Stimulated activated naive B cell treated with anti-CD40 and anti-IgM and Interleukin-4, amounts not matched to agents 10 μg/mL and 1 μg/mL and 100 μg/mL, for 72 hours (primary cell): ENCODE measurements at regions not wholly inside any gene's neighbourhood (a gene's known extent, or its start where the extent isn't known, plus 50 kb on each side); places are given as distances from the start of the nearest gene placed in this dataset.
A peak's percentile ranks its signal among the peaks of the same experiment; 100 is the strongest.

Experiments used
- ATAC-seq, 2 donors: fragments of 150-1000 bp; cut with Tn5 transposase; replicated peaks; 2 replicates each; pipeline ENCODE4 v1.10.0; 2021; ENCODE audit warnings: moderate library complexity in 1 of 2
- DNase-seq: peaks from one replicate; pipeline ENCODE4 v3.0.0; 2021
- H3K27ac Mint-ChIP-seq: one replicate; pipeline ENCODE4 v1.8.0; 2022; ENCODE audit warnings: mild to moderate bottlenecking, mixed read lengths
- H3K27me3 Mint-ChIP-seq, 2 donors: one replicate each; pipeline ENCODE4 v1.8.0; 2022; ENCODE audit warnings: mixed read lengths in 2 of 2
- H3K36me3 Mint-ChIP-seq, 2 donors: one replicate each; pipeline ENCODE4 v1.8.0; 2022; ENCODE audit warnings: mixed read lengths in 2 of 2, mild to moderate bottlenecking in 1 of 2
- H3K4me1 Mint-ChIP-seq, 2 donors: one replicate each; pipeline ENCODE4 v1.8.0; 2022; ENCODE audit warnings: mixed read lengths in 2 of 2, mild to moderate bottlenecking in 1 of 2
- H3K4me3 Mint-ChIP-seq, 2 donors: one replicate each; pipeline ENCODE4 v1.8.0; 2022; ENCODE audit warnings: mild to moderate bottlenecking in 2 of 2, mixed read lengths in 2 of 2, moderate library complexity in 1 of 2
- H3K9me3 Mint-ChIP-seq, 2 donors: one replicate each; pipeline ENCODE4 v1.8.0; 2022; ENCODE audit warnings: mixed read lengths in 2 of 2, mild to moderate bottlenecking in 1 of 2

DNA sequence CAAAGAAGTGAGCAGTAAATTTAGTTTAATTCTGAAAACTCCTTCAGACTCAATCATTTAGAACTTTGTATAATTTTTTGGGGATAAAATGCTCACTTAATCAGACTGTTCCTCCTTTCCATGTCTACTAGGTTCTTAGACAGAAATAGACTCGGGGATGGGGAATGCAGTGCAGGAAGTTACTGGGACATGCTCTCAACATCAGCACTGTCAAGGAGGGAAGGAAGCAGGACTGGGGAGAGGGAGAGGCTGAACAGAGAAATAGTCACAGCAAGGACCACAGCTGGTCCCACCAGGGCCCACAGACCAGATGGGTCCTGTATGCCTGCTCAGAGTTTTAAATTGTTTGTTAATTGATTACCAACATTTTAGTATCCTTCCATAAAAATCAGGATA lies 310.1 kb upstream of the MSX2 start:
- DNase-seq (no peak), ATAC-seq (no peak)
- H3K9me3 Mint-ChIP-seq, result peaks cover 5% of the 10 kb centered on the region in 2 donors
- no peak overlapping the region for H3K4me3 Mint-ChIP-seq
- H3K27me3 Mint-ChIP-seq, result peaks cover 19 to 22% of the 10 kb centered on the region in 2 donors
- no peak overlapping the region for H3K27ac Mint-ChIP-seq
- peaks cover 6 to 7% of the 10 kb centered on the region in 2 donors for H3K4me1 Mint-ChIP-seq
- no peaks in the 10 kb centered on the region for H3K36me3 Mint-ChIP-seq

DNA sequence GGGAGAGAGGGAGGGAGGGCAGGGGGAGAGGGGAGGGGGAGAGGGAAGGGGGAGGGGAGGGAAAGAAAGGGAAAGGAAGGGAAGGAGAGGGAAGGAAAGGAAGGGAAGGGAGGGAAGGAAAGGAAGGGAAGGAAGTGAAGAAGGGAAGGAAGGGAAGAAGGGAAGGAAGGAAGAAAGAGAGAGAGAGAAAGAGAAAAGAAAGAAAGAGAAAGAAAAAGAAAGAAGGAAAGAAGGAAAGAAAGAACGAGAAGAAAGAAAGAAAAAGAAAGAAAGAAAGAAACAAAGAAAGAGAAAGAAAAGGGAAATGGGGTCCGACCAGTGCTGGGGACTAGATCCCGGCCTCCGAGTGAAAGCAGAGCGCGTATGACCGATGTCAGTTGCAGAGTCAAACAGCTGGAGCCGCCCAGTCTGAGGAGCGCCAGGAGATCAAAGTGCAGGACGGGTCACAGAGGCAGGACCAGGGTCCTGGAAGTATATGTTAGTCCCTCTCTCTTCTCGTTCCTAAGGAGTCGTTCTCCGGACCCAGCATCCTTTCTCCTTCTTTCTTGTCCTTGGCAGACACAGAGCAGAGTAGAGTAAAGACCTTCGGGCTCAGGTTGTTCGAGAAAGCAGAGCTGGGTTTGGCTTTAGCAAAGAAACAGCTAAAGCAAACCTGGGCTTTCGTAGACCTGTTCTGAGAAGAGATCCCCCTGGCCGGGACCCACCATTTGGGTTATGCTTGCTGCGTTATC lies 305.4 kb upstream of the MSX2 start:
- no peak for DNase-seq
- Mint-ChIP-seq H3K27ac (no peak overlapping the region), H3K4me3 (no peak overlapping the region), H3K27me3 (peaks cover 32 to 40% of the 10 kb centered on the region in 2 donors), H3K4me1 (peaks cover 9 to 13% of the 10 kb centered on the region in 2 donors), H3K9me3 (peaks cover 0 to 1% of the 10 kb centered on the region in 2 donors), H3K36me3 (no peaks in the 10 kb centered on the region)
- peak; percentile 25 to 31 for ATAC-seq

- Mint-ChIP-seq H3K27me3 (peaks cover 28 to 40% of the 10 kb centered on the region in 2 donors), H3K27ac (no peak overlapping the region), H3K9me3 (peaks cover 0 to 1% of the 10 kb centered on the region in 2 donors), H3K4me3 (peak overlapping the region in 1 of 2 donors; percentile 52), H3K36me3 (no peaks in the 10 kb centered on the region), H3K4me1 (peaks cover 9 to 13% of the 10 kb centered on the region in 2 donors)
- peak; percentile 86 to 87 for ATAC-seq
- peak; percentile 48 for DNase-seq
Measured at GRCh38 chr5:174419540-174420132, 304.7 kb upstream of the MSX2 start.

DNA sequence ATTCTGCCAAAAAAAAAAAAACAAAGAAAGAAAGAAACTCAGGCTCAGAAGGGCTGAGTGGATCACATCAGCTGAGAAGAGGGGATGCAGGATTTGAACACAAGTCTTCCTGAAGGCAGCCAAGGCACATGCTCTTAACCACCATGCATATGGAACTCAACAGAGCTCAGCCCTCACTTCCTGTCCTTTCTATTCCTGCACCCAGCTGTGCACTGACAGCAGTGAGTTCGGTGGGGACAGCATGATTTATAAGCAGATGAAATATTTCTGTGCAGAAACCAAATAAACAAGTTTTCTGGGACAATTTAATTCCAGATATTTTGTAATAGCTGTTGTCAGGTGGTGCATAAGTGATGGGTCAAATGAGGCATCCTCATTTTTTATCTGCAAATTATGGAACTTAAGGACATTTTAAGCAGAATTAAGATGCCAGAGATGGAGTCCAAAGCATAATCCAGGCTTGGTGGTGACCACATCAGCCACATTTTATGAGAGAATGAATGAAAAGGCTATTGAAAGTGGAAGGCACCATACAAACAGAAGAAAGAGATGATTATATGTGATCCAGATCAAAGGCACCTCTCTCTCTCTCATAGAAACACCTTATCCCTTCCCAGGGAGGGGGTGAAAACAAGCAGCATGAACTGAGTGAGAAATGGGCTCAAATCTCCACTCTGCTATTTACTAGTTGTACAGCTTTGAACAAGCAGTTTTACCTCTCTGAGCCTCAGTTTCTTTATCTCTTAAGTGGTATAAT lies 303.6 kb upstream of the MSX2 start:
- DNase-seq (no peak), ATAC-seq (no peak)
- Mint-ChIP-seq H3K27ac (no peak overlapping the region), H3K36me3 (no peaks in the 10 kb centered on the region), H3K4me1 (peaks cover 9 to 13% of the 10 kb centered on the region in 2 donors), H3K4me3 (no peak overlapping the region), H3K9me3 (peaks cover 0 to 1% of the 10 kb centered on the region in 2 donors), H3K27me3 (peaks cover 27 to 42% of the 10 kb centered on the region in 2 donors)

- H3K36me3 Mint-ChIP-seq, result no peaks in the 10 kb centered on the region
- ATAC-seq (no peak), DNase-seq (no peak)
- H3K4me3 Mint-ChIP-seq, result no peak overlapping the region
- peaks cover 25 to 39% of the 10 kb centered on the region in 2 donors for H3K27me3 Mint-ChIP-seq
- H3K4me1 Mint-ChIP-seq, result peaks cover 9 to 13% of the 10 kb centered on the region in 2 donors
- H3K9me3 Mint-ChIP-seq, result peaks cover 0 to 1% of the 10 kb centered on the region in 2 donors
- H3K27ac Mint-ChIP-seq, result no peak overlapping the region
Measured at GRCh38 chr5:174421408-174421805, 303.0 kb upstream of the MSX2 start.

DNA sequence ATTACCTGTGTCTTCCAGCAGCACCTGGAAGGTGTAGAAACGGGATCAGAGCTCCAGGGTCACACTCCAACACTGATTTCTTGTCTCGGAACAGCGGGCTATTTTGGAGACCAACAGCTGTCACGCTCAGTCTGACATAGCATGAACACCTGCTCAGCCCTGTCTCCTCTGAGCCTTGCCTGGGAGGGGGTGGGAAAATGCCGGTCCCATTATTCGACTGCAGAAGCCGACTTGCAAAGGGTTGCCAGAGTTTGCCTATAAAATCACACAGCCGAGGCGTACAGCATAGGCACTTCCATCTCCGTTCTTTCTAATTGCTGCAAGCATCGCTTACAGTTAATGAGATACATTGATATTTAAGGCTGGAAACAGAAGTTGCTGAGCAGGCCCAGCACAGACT lies 300.8 kb upstream of the MSX2 start:
- ATAC-seq (no peak), DNase-seq (no peak)
- Mint-ChIP-seq H3K4me3 (no peak overlapping the region), H3K27ac (no peak overlapping the region), H3K36me3 (no peaks in the 10 kb centered on the region), H3K27me3 (peaks cover 16 to 33% of the 10 kb centered on the region in 2 donors), H3K9me3 (peaks cover 2 to 3% of the 10 kb centered on the region in 2 donors), H3K4me1 (peaks cover 5 to 13% of the 10 kb centered on the region in 2 donors)

DNA sequence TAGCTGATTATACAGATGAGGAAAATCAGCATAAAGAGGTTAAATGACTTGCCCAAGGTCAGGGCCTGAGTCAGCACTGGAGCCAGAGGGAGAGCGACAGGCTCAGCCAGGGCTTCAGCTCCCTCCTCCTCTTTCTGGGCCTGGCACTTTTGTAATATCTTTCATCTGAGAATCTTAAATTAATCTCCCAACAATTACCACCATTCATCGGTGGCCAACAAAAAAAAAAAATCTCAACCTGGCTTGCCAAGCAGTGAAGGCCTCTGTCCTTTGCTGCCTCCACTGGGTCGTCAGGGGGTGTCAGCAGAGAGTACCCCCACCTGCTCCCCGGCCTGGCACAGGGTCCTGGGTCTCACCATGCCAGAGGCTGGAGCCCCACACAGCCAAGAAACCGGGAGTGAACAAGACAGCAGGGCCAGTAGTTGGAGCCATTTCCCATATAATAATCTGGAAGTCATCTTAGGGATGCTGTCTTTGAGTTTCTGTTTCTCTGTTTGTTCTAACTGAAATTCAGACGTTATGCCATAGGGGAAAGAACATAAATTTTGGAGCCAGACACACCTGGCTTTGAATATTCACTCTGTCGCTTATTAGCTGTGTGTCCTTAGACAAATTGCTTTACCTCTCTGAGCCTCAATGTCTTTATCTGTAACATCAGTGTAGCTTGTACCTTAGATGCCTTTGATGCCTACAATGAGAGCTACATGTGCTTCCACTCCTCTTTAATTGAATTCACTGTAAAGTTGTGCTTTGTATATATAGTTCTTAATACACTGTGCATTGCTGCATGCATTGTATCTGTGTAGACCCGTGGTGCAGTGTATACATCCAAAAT lies 299.9 kb upstream of the MSX2 start:
- DNase-seq (no peak), ATAC-seq (no peak)
- Mint-ChIP-seq H3K27ac (no peak overlapping the region), H3K9me3 (peaks cover 2 to 3% of the 10 kb centered on the region in 2 donors), H3K4me1 (peaks cover under 1 to 6% of the 10 kb centered on the region in 2 donors), H3K27me3 (peaks cover 9 to 24% of the 10 kb centered on the region in 2 donors), H3K36me3 (no peaks in the 10 kb centered on the region), H3K4me3 (no peak overlapping the region)

- no peaks in the 10 kb centered on the region for H3K4me1 Mint-ChIP-seq
- ATAC-seq, result no peak
- H3K27me3 Mint-ChIP-seq, result peaks cover 3 to 14% of the 10 kb centered on the region in 2 donors
- H3K36me3 Mint-ChIP-seq, result no peaks in the 10 kb centered on the region
- no peak for DNase-seq
- no peak overlapping the region for H3K27ac Mint-ChIP-seq
- no peak overlapping the region for H3K4me3 Mint-ChIP-seq
- peaks cover 2 to 3% of the 10 kb centered on the region in 2 donors for H3K9me3 Mint-ChIP-seq
Measured at GRCh38 chr5:174425271-174425963, 299.0 kb upstream of the MSX2 start.

DNA sequence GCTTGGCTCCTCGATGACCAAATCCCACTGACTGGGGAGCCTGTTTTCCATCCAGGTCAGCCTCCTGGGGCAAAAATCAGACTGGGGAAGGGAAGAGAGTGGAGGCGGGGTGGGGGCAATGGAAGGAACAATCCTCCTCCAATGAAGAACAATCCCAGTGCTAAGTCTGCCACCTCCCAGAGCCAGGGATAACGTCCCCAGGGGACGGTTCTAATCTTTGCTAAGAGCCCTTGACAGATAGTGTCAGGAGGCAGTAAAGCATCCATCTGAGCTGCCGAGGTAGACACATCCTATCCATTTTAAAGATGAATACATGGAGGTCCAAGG lies 298.5 kb upstream of the MSX2 start:
- no peak overlapping the region for H3K27ac Mint-ChIP-seq

DNA sequence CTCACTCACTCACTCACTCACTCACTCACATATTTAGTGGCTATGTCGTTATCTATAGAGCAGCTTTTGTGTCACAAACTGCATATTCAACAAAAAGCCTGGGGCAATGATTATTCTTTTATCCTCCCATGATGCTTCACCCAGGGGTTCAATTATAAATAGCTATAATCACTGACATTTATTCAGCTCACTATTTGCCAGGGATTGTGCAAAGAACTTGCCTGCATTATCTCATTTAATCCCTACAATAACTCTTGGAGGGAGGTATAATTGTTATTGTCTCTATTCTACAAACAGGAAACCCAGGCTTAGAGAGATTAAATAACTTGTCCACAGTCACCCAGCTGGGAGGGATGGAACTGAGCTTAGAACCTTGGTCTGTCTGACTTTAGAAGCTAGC lies 298.0 kb upstream of the MSX2 start:
- DNase-seq, result no peak
- Mint-ChIP-seq H3K4me1 (no peaks in the 10 kb centered on the region), H3K27me3 (peaks cover 2 to 11% of the 10 kb centered on the region in 2 donors), H3K36me3 (no peaks in the 10 kb centered on the region), H3K9me3 (peaks cover 2 to 3% of the 10 kb centered on the region in 2 donors), H3K27ac (no peak overlapping the region), H3K4me3 (no peak overlapping the region)
- ATAC-seq, result no peak

More for the DNA sequence above, 298.5 kb upstream of the MSX2 start:
- ATAC-seq (no peak), DNase-seq (no peak)
- Mint-ChIP-seq H3K27me3 (peaks cover 3 to 13% of the 10 kb centered on the region in 2 donors), H3K9me3 (peaks cover 2 to 3% of the 10 kb centered on the region in 2 donors), H3K4me3 (no peak overlapping the region), H3K4me1 (no peaks in the 10 kb centered on the region), H3K36me3 (no peaks in the 10 kb centered on the region)

- Mint-ChIP-seq H3K4me1 (no peaks in the 10 kb centered on the region), H3K27me3 (peaks cover 0 to 7% of the 10 kb centered on the region in 2 donors), H3K36me3 (no peaks in the 10 kb centered on the region), H3K9me3 (peaks cover 2 to 3% of the 10 kb centered on the region in 2 donors), H3K4me3 (no peak overlapping the region), H3K27ac (no peak overlapping the region)
- DNase-seq (no peak), ATAC-seq (no peak)
Measured at GRCh38 chr5:174426851-174427250, 297.5 kb upstream of the MSX2 start.

DNA sequence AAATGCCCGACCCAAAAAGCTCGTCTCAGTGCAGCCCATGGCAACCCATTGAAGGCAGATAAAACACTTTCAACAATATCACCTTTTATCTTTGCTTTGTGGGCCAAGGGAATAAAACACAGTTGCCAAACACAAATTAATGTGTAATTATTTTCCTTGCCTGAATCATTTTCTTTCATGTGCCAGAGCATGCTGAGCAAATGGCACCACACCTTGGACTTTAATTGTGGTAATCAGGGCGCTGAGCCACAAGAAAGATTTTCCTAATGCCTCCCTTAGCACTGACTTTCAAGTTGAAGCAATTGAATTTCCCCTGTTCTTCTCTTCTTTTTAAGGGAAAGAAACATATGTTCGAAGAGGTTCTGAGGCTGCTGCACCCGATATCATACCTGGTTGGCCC lies 297.1 kb upstream of the MSX2 start:
- Mint-ChIP-seq H3K9me3 (peaks cover 2 to 3% of the 10 kb centered on the region in 2 donors), H3K4me3 (no peak overlapping the region), H3K27me3 (peaks cover 0 to 4% of the 10 kb centered on the region in 2 donors), H3K4me1 (no peaks in the 10 kb centered on the region), H3K36me3 (no peaks in the 10 kb centered on the region), H3K27ac (no peak overlapping the region)
- ATAC-seq (no peak), DNase-seq (no peak)

DNA sequence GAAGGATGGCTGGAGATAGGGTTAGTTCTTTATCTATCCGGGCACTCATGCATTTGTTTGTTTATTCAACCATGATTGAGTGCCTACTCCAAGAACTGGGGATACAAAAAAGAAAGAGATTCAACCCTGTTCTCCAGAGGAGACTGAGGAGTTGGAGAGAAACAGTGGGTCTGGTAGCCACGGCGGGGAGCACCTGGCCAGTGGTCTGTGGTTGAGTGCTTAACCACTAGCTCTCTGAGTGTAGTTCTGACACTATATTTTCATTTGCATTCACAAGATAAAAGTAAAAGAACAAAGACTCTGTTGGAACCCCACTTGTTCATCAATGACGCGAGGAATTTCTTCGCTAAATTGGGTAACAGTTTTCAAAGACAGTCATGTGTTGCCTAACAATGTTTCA lies 295.5 kb upstream of the MSX2 start:
- Mint-ChIP-seq H3K4me3 (no peak overlapping the region), H3K27me3 (peaks cover 0 to 4% of the 10 kb centered on the region in 2 donors), H3K27ac (no peak overlapping the region), H3K36me3 (no peaks in the 10 kb centered on the region), H3K4me1 (no peaks in the 10 kb centered on the region), H3K9me3 (peaks cover 2 to 3% of the 10 kb centered on the region in 2 donors)
- DNase-seq, result no peak
- no peak for ATAC-seq
